ENCODE measurements at regions not wholly inside any gene's neighbourhood (a gene's known extent, or its start where the extent isn't known, plus 50 kb on each side); places are given as distances from the start of the nearest gene placed in this dataset.

DNA sequence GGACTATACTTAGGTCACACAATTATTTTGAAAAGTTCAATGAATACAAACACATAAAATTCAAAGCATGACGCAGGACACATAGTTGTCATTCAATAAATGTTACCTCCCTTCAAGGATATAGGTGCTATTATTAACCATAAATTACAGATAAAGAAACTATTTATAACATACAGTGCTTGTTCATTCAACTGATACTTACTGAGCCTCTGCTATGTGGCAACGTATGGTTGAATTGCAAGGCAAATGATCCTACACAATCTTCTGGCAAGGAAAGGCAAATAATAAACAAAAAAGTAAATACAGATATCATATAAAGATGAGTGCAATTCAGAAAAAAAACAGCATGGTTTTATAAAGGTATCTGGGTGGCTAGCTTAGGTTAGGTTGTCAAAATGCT lies 614.7 kb downstream of the LTN1 start:
- no TSS peak for BruUV-seq (replicated peaks)
- intact Hi-C loops (cut with micrococcal nuclease; ENCODE audit: unreplicated experiment) = no loop called here
- no peaks in the 10 kb centered on the region for H3K27me3 Mint-ChIP-seq (ENCODE audit: insufficient read depth, unreplicated experiment)

DNA sequence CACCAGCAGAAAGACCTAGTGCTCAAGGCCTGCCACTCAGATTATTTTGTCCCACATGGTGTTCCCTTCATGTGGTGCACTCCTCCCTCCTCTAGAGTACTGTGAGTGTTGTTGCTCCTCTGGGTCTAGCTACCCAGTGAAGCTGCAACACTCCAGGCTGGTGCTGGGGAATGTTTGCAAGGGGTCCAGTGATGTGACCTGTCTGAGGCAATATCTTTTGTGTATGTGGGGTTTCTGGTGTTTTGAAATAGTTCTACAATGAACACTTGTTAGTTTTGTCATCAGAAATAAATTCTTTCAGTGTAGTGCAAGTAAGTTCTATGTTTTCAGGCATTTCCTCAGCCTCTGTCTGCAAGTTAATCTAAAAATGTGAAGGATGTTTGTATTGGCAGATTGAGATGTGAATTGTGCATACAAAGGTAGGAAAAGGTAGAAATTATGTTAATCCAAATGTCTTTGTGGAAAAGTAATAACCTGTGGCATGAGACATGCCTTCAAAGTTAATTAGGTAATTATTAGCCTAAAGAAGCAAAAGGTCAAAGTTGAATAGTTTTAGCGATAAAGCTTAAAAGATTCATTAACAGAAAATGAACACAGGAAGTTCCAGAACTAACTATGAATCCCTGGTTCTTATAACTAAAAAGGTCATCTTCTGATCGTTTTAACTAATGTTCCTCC lies 616.8 kb downstream of the LTN1 start:
- Histone ChIP-seq H3K4me3 (ENCODE audit: low read depth, low read length) (no peak overlapping the region), H3K4me1 (peaks cover 9% of the 10 kb centered on the region), H3K27me3 (replicated peaks; ENCODE audit: control insufficient read depth, insufficient read depth, low read length) (no peaks in the 10 kb centered on the region), H3K9me3 (no peaks in the 10 kb centered on the region), H3K36me3 (ENCODE audit: control insufficient read depth, insufficient read depth, low read length) (no peaks in the 10 kb centered on the region)
- BruUV-seq (replicated peaks) = no TSS peak
- no peaks in the 10 kb centered on the region for H3K27me3 Mint-ChIP-seq (ENCODE audit: insufficient read depth, unreplicated experiment)
- H3K4me3 Mint-ChIP-seq (ENCODE audit: unreplicated experiment) = no peak overlapping the region
- no peaks in the 10 kb centered on the region for H3K36me3 Mint-ChIP-seq (ENCODE audit: insufficient read depth, unreplicated experiment)
- TF ChIP-seq, protein P1, sequence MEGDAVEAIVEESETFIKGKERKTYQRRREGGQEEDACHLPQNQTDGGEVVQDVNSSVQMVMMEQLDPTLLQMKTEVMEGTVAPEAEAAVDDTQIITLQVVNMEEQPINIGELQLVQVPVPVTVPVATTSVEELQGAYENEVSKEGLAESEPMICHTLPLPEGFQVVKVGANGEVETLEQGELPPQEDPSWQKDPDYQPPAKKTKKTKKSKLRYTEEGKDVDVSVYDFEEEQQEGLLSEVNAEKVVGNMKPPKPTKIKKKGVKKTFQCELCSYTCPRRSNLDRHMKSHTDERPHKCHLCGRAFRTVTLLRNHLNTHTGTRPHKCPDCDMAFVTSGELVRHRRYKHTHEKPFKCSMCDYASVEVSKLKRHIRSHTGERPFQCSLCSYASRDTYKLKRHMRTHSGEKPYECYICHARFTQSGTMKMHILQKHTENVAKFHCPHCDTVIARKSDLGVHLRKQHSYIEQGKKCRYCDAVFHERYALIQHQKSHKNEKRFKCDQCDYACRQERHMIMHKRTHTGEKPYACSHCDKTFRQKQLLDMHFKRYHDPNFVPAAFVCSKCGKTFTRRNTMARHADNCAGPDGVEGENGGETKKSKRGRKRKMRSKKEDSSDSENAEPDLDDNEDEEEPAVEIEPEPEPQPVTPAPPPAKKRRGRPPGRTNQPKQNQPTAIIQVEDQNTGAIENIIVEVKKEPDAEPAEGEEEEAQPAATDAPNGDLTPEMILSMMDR (IDR thresholded peaks at IDR 0.05; ENCODE audit: insufficient read depth in 1 of 2, low read depth in 1 of 2, low read length in 1 of 2, severe bottlenecking in 1 of 2, unreplicated experiment in 1 of 2) = no peak
- CTCF ChIA-PET = no interaction called here
- intact Hi-C loops (cut with micrococcal nuclease; ENCODE audit: unreplicated experiment) = no loop called here
- H3K4me1 Mint-ChIP-seq (ENCODE audit: low read depth, unreplicated experiment) = no peaks in the 10 kb centered on the region
- H3K27ac Mint-ChIP-seq (ENCODE audit: unreplicated experiment) = no peak overlapping the region
- peaks cover 11% of the 10 kb centered on the region for H3K9me3 Mint-ChIP-seq (ENCODE audit: unreplicated experiment)
- POLR2A ChIA-PET = no interaction called here
- peak in 1 of 2 experiments; percentile 12 for DNase-seq

More for the DNA sequence above, 614.7 kb downstream of the LTN1 start:
- peaks cover 9% of the 10 kb centered on the region for H3K4me1 ChIP-seq
- DNase-seq = no peak
- H3K36me3 ChIP-seq (ENCODE audit: control insufficient read depth, insufficient read depth, low read length) = no peaks in the 10 kb centered on the region
- CTCF ChIA-PET = no interaction called here
- no peak overlapping the region for H3K27ac Mint-ChIP-seq (ENCODE audit: unreplicated experiment)
- no peaks in the 10 kb centered on the region for H3K27me3 ChIP-seq (replicated peaks; ENCODE audit: control insufficient read depth, insufficient read depth, low read length)
- TF ChIP-seq, protein P1 (IDR thresholded peaks at IDR 0.05; ENCODE audit: insufficient read depth in 1 of 2, low read depth in 1 of 2, low read length in 1 of 2, severe bottlenecking in 1 of 2, unreplicated experiment in 1 of 2) = no peak
- no peaks in the 10 kb centered on the region for H3K4me1 Mint-ChIP-seq (ENCODE audit: low read depth, unreplicated experiment)
- H3K9me3 ChIP-seq = no peaks in the 10 kb centered on the region
- H3K36me3 Mint-ChIP-seq (ENCODE audit: insufficient read depth, unreplicated experiment) = no peaks in the 10 kb centered on the region
- H3K4me3 Mint-ChIP-seq (ENCODE audit: unreplicated experiment) = no peak overlapping the region
- no peak overlapping the region for H3K4me3 ChIP-seq (ENCODE audit: low read depth, low read length)
- POLR2A ChIA-PET = no interaction called here
- no peaks in the 10 kb centered on the region for H3K9me3 Mint-ChIP-seq (ENCODE audit: unreplicated experiment)

DNA sequence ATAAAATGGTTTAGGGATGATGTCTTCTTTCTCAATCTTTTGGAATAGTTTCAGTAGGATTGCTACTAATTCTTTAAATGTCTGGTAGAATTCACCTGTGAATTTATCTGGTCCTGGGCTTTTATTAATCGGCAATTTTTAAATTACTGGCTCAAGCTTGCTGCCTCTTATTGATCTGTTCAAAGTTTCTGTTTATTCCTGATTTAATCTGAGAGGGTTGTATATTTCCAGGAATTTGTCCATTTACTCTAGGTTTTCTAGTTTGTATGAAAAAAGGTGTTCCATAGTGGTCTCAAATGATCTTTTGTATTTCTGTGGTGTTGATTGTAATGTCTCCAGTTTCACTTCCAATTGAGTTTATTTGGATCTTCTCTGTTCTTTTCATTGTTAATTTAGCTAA lies 617.8 kb downstream of the LTN1 start:
- no peak for DNase-seq
- Mint-ChIP-seq H3K4me3 (ENCODE audit: unreplicated experiment) (no peak overlapping the region), H3K4me1 (ENCODE audit: low read depth, unreplicated experiment) (no peaks in the 10 kb centered on the region), H3K27me3 (ENCODE audit: insufficient read depth, unreplicated experiment) (no peaks in the 10 kb centered on the region), H3K9me3 (ENCODE audit: unreplicated experiment) (peaks cover 11% of the 10 kb centered on the region), H3K36me3 (ENCODE audit: insufficient read depth, unreplicated experiment) (no peaks in the 10 kb centered on the region), H3K27ac (ENCODE audit: unreplicated experiment) (no peak overlapping the region)
- intact Hi-C loops (cut with micrococcal nuclease; ENCODE audit: unreplicated experiment) = no loop called here
- ChIA-PET CTCF (no interaction called here), POLR2A (no interaction called here)
- H3K4me3 ChIP-seq (ENCODE audit: low read depth, low read length) = no peak overlapping the region
- no peaks in the 10 kb centered on the region; the same call in 1 of the 2 replicates for H3K9me3 ChIP-seq
- TF ChIP-seq, protein P1 (IDR thresholded peaks at IDR 0.05; ENCODE audit: insufficient read depth in 1 of 2, low read depth in 1 of 2, low read length in 1 of 2, severe bottlenecking in 1 of 2, unreplicated experiment in 1 of 2) = no peak
- H3K4me1 ChIP-seq = peaks cover 9% of the 10 kb centered on the region
- no TSS peak for BruUV-seq (replicated peaks)
- H3K36me3 ChIP-seq (ENCODE audit: control insufficient read depth, insufficient read depth, low read length) = no peaks in the 10 kb centered on the region
- no peaks in the 10 kb centered on the region for H3K27me3 ChIP-seq (replicated peaks; ENCODE audit: control insufficient read depth, insufficient read depth, low read length)

Data from Caco-2 (cell line).